ENCODE measurements at regions not wholly inside any gene's neighbourhood (a gene's known extent, or its start where the extent isn't known, plus 50 kb on each side); places are given as distances from the start of the nearest gene placed in this dataset.

- TF ChIP-seq TEAD4 (IDR thresholded peaks at IDR 0.05) (no peak), USF1 (IDR thresholded peaks at IDR 0.05) (no peak), FOXM1 (IDR thresholded peaks at IDR 0.05; ENCODE audit: borderline replicate concordance, low read depth) (no peak), MAX (IDR thresholded peaks at IDR 0.05) (no peak), NFIC (IDR thresholded peaks at IDR 0.05) (no peak), CREB1 (IDR thresholded peaks at IDR 0.05; ENCODE audit: low read depth) (no peak), EGR1 (IDR thresholded peaks at IDR 0.05) (no peak), RAD21 (IDR thresholded peaks at IDR 0.05; ENCODE audit: low read depth) (no peak), CEBPB (IDR thresholded peaks at IDR 0.05) (no peak)
Observed at GRCh38 chrX:6599230-6599860, 64.4 kb upstream of the VCX3A start.
